NCI-H2029 treated with DMSO at 0.1 percent for 48 hours (cell line): ENCODE measurements at regions not wholly inside any gene's neighbourhood (a gene's known extent, or its start where the extent isn't known, plus 50 kb on each side); places are given as distances from the start of the nearest gene placed in this dataset.

Experiments
- DNase-seq: peaks from one replicate; lab custom pipeline; 2025; lab: John Stamatoyannopoulos, UW

DNA sequence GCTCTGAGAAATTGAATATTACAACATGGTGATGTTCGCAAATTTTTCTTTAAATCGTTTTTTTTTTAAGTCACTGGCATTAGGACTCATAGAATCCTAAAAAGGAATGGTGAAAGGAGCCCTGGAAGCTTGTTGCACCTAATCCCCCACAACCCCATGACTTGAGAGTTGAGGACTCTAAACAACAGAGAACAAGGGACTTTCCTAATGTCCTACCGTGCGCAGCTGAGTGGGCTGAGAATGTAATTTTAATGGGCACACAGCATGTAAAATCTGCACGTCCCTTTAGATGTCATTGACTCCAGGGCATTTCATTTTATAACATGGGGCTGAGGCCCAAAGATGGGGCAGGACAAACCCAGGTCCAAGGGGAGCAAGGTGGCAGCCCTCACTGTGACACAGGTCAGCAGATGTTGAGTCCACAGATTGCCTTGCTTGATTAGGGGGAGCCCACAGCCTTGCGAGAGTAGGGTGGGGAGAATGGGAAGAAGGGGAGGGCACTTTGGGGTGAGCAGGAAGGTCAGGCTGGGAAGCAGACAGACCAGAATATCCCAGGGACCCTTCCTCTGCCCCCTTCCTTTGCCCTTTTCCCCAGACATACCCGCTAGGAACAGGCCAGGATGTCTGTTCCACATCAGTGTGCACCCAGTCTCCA is 208.4 kb upstream of the ZMIZ1 start:
- no peak for DNase-seq

- no peak for DNase-seq
These were observed 207.0 kb upstream of the ZMIZ1 start for GRCh38 chr10:78861529-78862327.

DNA sequence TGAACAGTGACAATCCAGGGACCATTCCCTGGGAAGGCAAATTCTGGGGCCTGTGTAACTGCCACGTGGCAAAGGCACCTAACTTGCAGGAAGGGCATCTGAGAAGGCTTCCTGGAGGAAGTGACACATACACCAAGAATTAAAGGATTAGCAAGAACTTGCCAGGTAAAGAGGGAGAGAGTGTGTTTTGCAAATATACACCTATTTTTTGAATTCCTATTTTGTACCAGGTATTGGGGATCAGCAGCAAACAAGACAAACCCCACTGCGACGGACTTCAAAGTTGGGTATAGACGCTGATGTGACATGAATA is 206.5 kb upstream of the ZMIZ1 start:
- no peak for DNase-seq

DNA sequence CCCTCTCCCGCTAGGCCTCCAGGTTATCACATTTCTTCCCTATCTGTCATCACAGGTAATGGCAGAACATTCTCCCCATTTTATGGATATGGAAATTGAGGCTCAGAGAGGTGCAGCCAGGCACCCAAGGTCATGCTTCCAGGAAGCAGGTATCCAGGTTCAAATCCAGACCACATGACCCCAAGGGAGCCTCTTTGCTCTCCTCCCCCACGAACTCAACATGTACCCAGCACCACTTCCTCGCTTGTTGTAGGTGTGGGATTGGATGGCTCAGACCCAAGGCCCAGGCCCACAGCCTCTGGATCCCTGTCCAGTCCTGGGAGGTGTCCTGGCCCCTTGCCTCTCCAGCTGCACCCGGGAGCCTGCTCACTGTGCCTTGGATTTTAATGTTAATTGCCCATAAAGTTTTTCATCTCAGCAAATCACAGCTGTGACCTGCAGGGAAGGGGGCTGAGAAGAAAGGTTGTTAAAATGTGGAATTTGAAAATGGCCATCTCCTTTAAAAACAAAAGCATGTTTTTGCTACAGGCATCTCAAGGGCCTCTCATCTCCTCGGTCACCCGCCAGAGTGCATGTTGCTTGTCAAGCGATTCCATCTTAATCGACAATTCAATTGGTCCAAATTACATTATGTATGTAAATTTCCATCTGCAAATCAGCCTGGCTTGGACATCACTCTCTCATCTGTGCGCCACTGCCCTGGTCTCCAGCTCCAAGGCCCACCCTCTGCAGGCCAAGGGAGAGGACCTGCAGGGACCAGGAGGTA is 205.4 kb upstream of the ZMIZ1 start:
- no peak for DNase-seq

DNA sequence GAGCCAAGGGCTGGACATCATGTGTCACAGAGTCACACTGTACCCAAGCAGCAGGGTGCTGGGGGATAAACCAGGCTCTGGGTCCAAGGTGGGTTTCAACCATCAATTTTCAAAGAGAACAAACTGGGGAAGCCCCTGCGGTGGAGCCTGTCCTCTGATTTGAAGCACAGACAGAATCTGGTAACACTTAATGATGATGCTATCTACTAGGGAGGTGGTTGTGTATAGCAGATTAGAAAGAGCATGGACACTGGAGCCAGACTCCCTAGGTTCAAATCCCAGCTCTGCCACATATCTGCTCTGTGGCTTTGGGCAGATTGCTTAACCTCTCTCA is 204.9 kb upstream of the ZMIZ1 start:
- DNase-seq = no peak

GRCh38 chr10:78864761-78865537 is 203.8 kb upstream of the ZMIZ1 start:
- DNase-seq = no peak

GRCh38 chr10:78865538-78865875 is 203.3 kb upstream of the ZMIZ1 start:
- DNase-seq = no peak

DNA sequence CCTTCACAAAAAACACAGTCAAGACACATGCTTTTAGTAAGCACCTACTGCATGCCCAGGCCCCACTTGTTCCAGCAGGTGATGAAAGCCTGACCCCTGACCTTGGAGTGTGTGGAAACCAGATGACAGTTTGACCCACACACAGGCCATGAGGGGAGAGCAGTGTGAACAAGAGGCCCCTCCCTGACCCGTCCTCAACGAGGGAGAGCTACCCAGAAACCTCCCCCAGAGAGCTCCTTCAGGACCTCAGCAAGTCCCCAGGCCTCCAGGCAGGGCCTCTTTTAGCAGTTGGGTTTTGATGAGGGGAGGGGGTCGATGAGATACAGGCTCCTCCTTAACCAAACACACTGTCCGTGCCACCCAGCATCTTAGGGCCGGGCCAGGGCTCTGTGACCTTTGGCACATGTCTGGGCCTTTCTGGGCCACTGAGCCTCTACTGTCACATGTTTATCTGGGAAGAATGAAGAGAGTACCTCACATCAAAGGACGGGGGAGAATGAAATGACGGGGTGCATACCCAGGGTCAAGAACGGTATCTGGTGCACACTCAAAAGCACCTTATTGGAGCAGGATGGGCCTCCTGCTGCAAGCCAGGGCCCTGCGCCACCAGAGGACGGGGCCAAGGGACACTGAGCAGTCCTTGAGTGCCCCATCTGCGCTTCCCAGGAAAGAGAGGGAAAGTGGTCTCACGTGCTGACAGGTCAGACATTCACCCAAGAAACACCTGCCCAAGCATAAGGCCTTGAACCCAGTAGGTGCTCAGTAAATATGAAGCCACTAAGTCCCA is 202.6 kb upstream of the ZMIZ1 start:
- no peak for DNase-seq

DNA sequence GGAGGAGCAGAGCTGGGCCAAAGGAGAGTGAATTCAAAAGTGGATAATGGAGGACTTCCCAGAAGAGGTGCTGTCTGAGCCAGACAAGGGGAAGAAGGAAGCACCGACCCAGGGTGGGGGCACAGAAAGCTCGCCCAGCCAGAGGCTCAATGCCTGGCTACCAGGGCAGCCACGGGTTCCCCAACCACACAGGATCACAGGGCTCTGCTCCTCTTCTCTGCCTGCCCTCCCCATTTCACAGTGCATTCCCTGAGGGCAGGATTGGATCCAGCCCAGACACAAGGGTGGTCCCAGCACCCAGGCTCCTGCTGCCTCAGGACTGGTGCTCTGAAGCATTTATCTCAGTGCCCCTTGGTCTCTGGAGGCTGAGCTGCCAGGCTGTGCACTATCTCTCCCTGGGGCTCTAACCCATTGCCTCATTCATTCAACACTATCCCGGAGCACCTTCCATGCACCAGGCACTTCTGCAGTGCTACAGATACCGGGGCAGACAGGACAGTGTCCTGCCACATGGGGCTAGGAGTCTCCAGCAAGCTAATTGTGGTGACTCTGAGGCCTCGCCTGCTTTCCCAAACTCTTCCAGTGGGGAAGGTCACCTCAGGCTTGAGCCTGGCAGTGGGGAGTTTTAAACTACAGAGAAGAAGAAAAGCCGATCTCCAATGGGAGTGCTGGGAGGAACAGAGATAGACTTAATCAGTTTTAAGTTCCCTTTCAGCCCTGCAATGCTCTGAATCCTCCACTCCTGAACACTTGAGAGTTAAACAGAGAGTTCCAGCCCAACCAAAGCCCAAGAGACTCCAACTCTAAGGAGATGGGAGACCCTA is 201.8 kb upstream of the ZMIZ1 start:
- no peak for DNase-seq

GRCh38 chr10:78867555-78867939 is 201.2 kb upstream of the ZMIZ1 start:
- DNase-seq = no peak

DNA sequence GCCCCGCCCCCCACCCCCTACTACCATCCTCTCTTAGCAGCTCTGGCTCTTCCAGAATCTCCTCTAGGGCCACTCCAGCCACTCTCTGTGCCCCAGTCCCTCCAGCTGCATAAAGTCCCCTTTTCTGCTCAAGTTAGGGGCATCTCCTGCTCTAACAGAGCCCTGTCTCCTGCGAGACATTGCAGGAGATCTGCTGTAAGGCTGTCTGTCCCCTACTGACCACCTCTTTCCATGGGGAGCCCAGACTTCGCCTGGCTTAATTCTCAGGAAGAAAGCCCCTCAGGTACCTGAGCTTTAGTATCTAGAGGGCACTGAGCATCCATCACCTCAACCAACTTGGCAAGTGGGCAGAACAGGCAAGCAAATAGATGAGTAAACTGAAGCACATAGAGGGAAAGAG is 200.7 kb upstream of the ZMIZ1 start:
- DNase-seq = no peak

GRCh38 chr10:78868456-78868855 is 200.3 kb upstream of the ZMIZ1 start:
- DNase-seq = no peak

- DNase-seq = no peak
These were observed 199.9 kb upstream of the ZMIZ1 start for GRCh38 chr10:78868861-78869260.

DNA sequence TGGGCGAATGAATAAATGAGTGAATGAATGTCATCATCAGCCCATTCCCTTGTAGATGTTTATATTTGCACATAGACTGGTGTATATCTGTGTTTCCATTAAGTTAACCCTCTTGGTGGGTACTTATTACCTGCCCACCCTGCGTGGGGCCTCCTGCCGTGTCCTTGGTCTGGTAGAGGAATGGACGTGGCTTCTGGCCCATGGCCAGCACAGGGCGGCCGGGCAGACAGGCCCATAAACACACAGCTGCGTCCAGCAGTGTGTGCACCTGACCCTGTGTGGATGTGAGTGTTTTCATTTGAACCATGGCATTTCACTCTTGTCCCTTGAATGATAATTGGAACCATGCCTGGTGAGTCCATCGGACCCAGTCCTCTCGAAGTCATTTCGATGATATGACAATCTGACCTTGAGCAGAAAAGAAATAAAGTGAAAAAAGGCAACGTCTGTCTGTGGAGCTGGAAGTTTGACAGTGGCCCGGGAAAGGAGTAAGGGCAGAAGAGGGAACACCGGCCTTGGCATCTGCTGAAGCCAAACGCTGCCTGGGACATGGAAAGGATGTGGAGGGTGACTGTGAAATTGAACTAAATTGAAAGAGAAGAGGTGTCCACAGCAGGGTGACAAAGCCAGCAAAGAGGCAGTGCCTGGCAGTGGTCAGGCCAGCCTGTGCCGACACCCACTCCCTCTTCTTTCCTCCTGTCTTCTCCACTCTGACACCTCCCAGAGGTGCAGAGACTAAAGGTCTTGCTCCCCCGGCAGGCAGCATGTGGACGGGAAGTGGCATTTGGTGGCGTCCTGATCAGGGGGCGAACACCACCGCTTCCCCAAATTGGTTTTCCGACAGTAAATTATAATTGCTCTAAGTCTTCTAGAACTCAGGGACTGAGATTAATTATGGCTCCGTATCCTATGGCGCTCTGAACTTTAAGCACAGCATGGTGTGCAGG is 199.0 kb upstream of the ZMIZ1 start:
- no peak for DNase-seq

DNA sequence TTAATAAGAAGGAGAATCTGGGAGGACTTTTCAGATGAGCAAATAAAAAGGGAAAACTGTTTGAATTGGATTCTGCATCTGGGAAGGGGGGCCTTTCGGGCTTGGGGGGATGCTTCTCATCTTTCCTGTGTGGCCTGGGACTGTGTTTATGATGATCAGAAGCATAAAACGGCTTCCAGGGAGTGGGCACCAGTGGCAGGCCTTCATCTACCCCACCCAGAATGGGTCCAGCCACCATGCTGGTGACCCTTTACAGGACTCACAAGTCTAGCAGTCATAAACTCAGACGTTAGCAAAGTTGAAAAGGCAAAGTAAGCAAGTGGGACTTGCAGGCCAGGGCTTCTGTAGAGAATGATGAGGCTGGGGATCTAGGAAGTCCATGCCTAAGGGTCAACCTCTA is 198.3 kb upstream of the ZMIZ1 start:
- DNase-seq = no peak

- no peak for DNase-seq
These were observed 197.0 kb upstream of the ZMIZ1 start for GRCh38 chr10:78871796-78872195.

DNA sequence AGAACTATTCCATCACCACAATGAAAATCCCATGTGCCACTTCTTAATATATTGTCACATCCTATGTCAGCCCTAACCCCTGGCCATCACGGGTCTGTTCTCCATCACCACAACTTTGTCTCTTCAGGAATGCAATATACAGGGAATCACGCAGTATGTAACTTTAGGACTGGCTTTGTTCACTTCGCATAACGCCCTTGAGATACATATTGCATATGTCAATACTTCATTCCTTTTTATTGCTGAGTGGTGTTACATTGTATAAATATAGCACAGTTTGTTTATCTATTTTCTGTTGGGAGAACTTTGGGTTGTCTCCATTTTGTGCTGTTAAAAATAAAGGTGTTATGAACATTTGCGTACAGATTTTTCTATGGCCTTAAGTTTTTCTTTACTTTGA is 195.4 kb upstream of the ZMIZ1 start:
- no peak for DNase-seq

- no peak for DNase-seq
These were observed 193.4 kb upstream of the ZMIZ1 start for GRCh38 chr10:78875331-78875877.

DNA sequence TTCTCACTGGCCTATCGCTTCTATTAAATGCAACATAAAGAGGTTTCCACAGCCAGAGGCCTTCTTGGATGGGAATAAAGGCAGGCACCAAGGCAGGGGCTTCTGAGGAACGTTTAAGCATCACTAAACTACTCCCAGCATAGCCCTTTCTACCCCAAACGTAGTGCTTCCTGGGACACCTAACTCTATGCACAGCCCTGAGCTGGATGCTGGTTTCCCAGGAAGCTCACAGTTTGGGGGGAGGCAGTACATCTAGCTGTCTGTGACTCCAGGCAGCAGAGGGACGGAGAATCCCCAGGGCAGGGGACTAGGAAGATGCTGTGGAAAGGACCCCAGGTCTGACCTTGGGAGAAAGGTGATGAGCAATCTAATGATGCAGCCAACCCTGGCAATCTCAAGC is 192.8 kb upstream of the ZMIZ1 start:
- no peak for DNase-seq

GRCh38 chr10:78876449-78876848 is 192.3 kb upstream of the ZMIZ1 start:
- DNase-seq = no peak
